Gastrocnemius medialis (tissue), 4 donors: ENCODE measurements at regions not wholly inside any gene's neighbourhood (a gene's known extent, or its start where the extent isn't known, plus 50 kb on each side); places are given as distances from the start of the nearest gene placed in this dataset.

ENCODE experiments used
- CTCF ChIP-seq, 5 experiments: fragments of 450-650 bp in 3 of 5; fragments of 200-600 bp in 2 of 5; sonication (generic) in 2 of 5; IDR thresholded peaks in 4 of 5; conservative IDR thresholded peaks in 1 of 5; 1 replicate in 4 of 5; 2 replicates in 1 of 5; pipeline ENCODE4 v1.5.1; 2016 to 2019; ENCODE audit warnings: antibody characterized with exemption in 5 of 5, mild to moderate bottlenecking in 3 of 5, moderate library complexity in 3 of 5
- POLR2A ChIP-seq, 2 donors: fragments of 450-650 bp; IDR thresholded peaks; one replicate each; pipeline ENCODE4 v1.6.1; 2017; ENCODE audit warnings: antibody characterized with exemption in 2 of 2, mild to moderate bottlenecking in 2 of 2, moderate library complexity in 2 of 2

DNA sequence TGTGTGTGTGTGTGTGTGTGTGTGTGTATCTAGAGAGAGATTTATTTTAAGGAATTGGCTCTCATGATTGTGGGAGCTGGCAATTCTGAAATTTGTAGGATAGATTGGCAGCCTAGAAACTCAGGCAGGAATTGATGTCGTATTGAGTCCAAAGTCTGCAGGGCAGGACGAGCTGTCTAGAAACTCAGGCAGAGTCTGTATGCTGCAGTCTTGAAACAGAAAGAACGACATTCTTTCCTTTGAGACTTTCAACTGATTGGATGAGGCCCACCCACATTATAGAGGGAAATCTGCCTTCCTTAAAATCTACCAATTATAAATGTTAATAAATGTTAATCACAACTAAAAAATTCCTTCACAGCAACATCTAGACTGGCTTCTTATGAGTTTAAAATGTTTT is 436.6 kb upstream of the FANCL start:
- TF ChIP-seq CTCF (IDR thresholded peaks at IDR 0.05 in 4 of 5, conservative IDR thresholded peaks at IDR 0.05 in 1 of 5) = no peak
- TF ChIP-seq POLR2A (IDR thresholded peaks at IDR 0.05) = no peak
